ENCODE measurements at regions not wholly inside any gene's neighbourhood (a gene's known extent, or its start where the extent isn't known, plus 50 kb on each side); places are given as distances from the start of the nearest gene placed in this dataset.

DNA sequence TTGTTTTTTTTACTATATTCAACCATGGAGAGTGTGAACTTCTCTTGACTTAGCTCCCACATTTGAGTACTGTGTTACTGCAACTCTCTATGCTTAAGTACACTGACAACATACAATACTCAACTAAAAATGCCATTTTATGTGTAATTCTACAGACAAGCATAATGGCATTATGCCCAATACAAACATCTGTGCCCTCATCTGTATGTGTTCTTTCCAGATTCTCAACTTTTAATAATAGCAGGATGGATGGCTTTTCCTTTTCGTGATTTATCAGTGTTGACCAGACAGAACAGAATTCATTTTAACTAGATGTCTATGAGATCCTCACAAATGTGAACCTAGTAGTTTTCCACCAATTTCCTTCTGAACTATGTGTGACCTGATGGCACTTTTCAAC is 84.2 kb upstream of the MARCKS start:
- TF ChIP-seq, protein P1, sequence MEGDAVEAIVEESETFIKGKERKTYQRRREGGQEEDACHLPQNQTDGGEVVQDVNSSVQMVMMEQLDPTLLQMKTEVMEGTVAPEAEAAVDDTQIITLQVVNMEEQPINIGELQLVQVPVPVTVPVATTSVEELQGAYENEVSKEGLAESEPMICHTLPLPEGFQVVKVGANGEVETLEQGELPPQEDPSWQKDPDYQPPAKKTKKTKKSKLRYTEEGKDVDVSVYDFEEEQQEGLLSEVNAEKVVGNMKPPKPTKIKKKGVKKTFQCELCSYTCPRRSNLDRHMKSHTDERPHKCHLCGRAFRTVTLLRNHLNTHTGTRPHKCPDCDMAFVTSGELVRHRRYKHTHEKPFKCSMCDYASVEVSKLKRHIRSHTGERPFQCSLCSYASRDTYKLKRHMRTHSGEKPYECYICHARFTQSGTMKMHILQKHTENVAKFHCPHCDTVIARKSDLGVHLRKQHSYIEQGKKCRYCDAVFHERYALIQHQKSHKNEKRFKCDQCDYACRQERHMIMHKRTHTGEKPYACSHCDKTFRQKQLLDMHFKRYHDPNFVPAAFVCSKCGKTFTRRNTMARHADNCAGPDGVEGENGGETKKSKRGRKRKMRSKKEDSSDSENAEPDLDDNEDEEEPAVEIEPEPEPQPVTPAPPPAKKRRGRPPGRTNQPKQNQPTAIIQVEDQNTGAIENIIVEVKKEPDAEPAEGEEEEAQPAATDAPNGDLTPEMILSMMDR (IDR thresholded peaks at IDR 0.05; ENCODE audit: insufficient read depth, low read length), result no peak
- no peak for TF ChIP-seq POLR2AphosphoS5 (IDR thresholded peaks at IDR 0.05; ENCODE audit: low read depth)
- TF ChIP-seq, protein P2, sequence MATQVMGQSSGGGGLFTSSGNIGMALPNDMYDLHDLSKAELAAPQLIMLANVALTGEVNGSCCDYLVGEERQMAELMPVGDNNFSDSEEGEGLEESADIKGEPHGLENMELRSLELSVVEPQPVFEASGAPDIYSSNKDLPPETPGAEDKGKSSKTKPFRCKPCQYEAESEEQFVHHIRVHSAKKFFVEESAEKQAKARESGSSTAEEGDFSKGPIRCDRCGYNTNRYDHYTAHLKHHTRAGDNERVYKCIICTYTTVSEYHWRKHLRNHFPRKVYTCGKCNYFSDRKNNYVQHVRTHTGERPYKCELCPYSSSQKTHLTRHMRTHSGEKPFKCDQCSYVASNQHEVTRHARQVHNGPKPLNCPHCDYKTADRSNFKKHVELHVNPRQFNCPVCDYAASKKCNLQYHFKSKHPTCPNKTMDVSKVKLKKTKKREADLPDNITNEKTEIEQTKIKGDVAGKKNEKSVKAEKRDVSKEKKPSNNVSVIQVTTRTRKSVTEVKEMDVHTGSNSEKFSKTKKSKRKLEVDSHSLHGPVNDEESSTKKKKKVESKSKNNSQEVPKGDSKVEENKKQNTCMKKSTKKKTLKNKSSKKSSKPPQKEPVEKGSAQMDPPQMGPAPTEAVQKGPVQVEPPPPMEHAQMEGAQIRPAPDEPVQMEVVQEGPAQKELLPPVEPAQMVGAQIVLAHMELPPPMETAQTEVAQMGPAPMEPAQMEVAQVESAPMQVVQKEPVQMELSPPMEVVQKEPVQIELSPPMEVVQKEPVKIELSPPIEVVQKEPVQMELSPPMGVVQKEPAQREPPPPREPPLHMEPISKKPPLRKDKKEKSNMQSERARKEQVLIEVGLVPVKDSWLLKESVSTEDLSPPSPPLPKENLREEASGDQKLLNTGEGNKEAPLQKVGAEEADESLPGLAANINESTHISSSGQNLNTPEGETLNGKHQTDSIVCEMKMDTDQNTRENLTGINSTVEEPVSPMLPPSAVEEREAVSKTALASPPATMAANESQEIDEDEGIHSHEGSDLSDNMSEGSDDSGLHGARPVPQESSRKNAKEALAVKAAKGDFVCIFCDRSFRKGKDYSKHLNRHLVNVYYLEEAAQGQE (IDR thresholded peaks at IDR 0.05; ENCODE audit: insufficient replicate concordance, low read depth), result no peak
